Vagina (tissue), 2 donors: ENCODE measurements at regions not wholly inside any gene's neighbourhood (a gene's known extent, or its start where the extent isn't known, plus 50 kb on each side); places are given as distances from the start of the nearest gene placed in this dataset.
"Not testable (repeated sequence)": the region's sequence is repeated elsewhere in the genome, so short reads cannot be mapped to it uniquely, and the experiment has no call there.

Experiments
- DNase-seq, 2 donors: peaks; one replicate each; pipeline ENCODE4 v3.0.0-alpha.2; 2017; ENCODE audit errors: extremely low spot score in 2 of 2
- H3K27ac ChIP-seq: fragments of 200-600 bp; sonication (generic); one replicate; pipeline ENCODE4 v1.5.1; 2019
- H3K27me3 ChIP-seq: fragments of 200-600 bp; sonication (generic); one replicate; pipeline ENCODE4 v1.5.1; 2019
- H3K36me3 ChIP-seq, 2 donors: fragments of 200-600 bp; sonication (generic); one replicate each; pipeline ENCODE4 v1.5.1; 2017 to 2019
- H3K4me1 ChIP-seq: fragments of 200-600 bp; sonication (generic); one replicate; pipeline ENCODE4 v1.5.1; 2019
- H3K4me3 ChIP-seq, 2 donors: fragments of 200-600 bp; sonication (generic); 1 replicate in 1 of 2; 2 replicates in 1 of 2; pipeline ENCODE4 v1.5.1; 2016 to 2019
- H3K9me3 ChIP-seq: fragments of 200-600 bp; sonication (generic); one replicate; pipeline ENCODE4 v1.5.1; 2019
- POLR2A ChIP-seq, 2 donors: fragments of 450-650 bp; IDR thresholded peaks; one replicate each; pipeline ENCODE4 v1.6.1; 2017; ENCODE audit warnings: antibody characterized with exemption in 2 of 2, mild to moderate bottlenecking in 2 of 2, moderate library complexity in 2 of 2
- POLR2AphosphoS5 ChIP-seq, 2 donors: sonication (generic); formaldehyde crosslinking; IDR thresholded peaks; one replicate each; pipeline ENCODE4 v1.9.0; 2017; ENCODE audit warnings: antibody characterized with exemption in 2 of 2, mild to moderate bottlenecking in 2 of 2, low read depth in 1 of 2; ENCODE audit not compliant: insufficient read depth in 1 of 2
- intact Hi-C: fragments of 100-400 bp; cut with DNase I; formaldehyde crosslinking; loops from one replicate; pipeline ENCODE4 v1.15.1; 2023
- TF ChIP-seq, protein P1 (sequence below), 3 experiments: fragments of 450-650 bp in 2 of 3; fragments of 200-600 bp in 1 of 3; sonication (generic) in 1 of 3; IDR thresholded peaks; one replicate each; pipeline ENCODE4 v1.5.1; 2017 to 2019; ENCODE audit warnings: antibody characterized with exemption in 3 of 3, mild to moderate bottlenecking in 2 of 3, moderate library complexity in 2 of 3

DNA sequence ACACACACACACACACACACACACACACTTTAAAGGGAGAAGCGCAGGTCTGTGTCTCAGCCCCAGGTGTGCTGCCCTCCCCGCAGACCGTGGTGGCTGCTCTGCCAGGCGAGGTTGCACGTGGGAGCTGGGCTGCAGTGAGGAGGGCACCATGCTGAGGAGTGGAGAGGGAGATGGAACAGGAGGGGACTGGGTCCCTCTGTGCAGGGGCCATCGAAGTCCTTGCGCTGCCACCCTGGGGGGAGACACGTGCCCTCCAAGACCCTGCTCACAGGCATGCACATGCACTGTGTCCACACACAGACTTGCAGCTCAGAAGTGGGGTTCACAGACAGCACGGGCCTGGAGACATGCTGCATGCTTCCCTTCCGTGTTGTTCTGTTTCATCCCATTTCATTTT is 65.5 kb upstream of the HGFAC start:
- intact Hi-C loops, result no loop called here
- Histone ChIP-seq H3K9me3 (no peaks in the 10 kb centered on the region), H3K27me3 (no peaks in the 10 kb centered on the region), H3K36me3 (no peaks in the 10 kb centered on the region), H3K27ac (no peak overlapping the region), H3K4me3 (no peak overlapping the region), H3K4me1 (peaks cover 10% of the 10 kb centered on the region)
- DNase-seq, result no peak
- no peak for TF ChIP-seq POLR2AphosphoS5 (IDR thresholded peaks at IDR 0.05; ENCODE audit: insufficient read depth in 1 of 2, low read depth in 1 of 2)
- TF ChIP-seq POLR2A (IDR thresholded peaks at IDR 0.05), result no peak
- TF ChIP-seq, protein P1, sequence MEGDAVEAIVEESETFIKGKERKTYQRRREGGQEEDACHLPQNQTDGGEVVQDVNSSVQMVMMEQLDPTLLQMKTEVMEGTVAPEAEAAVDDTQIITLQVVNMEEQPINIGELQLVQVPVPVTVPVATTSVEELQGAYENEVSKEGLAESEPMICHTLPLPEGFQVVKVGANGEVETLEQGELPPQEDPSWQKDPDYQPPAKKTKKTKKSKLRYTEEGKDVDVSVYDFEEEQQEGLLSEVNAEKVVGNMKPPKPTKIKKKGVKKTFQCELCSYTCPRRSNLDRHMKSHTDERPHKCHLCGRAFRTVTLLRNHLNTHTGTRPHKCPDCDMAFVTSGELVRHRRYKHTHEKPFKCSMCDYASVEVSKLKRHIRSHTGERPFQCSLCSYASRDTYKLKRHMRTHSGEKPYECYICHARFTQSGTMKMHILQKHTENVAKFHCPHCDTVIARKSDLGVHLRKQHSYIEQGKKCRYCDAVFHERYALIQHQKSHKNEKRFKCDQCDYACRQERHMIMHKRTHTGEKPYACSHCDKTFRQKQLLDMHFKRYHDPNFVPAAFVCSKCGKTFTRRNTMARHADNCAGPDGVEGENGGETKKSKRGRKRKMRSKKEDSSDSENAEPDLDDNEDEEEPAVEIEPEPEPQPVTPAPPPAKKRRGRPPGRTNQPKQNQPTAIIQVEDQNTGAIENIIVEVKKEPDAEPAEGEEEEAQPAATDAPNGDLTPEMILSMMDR (IDR thresholded peaks at IDR 0.05), result no peak

DNA sequence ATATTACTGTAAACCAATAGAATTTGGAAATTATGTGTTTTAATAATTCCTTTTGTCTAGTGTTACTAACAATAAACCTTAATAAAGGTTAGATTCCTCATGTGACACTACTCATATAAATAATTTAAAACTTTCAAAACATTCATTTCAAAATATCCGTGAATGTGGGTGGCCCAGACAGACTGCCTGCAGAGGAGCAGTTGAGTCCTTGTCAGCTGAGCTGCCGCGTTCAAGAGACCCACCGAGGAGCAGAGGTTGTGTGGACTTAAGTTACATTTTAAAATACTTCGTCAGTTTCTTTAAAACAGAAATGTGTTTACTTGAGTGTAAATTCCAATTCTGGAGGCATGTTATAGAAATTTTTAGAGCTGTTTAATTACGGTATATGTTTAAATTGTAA is 64.2 kb upstream of the HGFAC start:
- Histone ChIP-seq H3K36me3 (no peaks in the 10 kb centered on the region), H3K4me3 (no peak overlapping the region), H3K27me3 (no peaks in the 10 kb centered on the region), H3K4me1 (no peaks in the 10 kb centered on the region), H3K27ac (no peak overlapping the region), H3K9me3 (no peaks in the 10 kb centered on the region)
- TF ChIP-seq, protein P1 (IDR thresholded peaks at IDR 0.05), result no peak
- TF ChIP-seq POLR2AphosphoS5 (IDR thresholded peaks at IDR 0.05; ENCODE audit: insufficient read depth in 1 of 2, low read depth in 1 of 2) (no peak), POLR2A (IDR thresholded peaks at IDR 0.05) (no peak)
- no peak for DNase-seq
- intact Hi-C loops, result no loop called here

DNA sequence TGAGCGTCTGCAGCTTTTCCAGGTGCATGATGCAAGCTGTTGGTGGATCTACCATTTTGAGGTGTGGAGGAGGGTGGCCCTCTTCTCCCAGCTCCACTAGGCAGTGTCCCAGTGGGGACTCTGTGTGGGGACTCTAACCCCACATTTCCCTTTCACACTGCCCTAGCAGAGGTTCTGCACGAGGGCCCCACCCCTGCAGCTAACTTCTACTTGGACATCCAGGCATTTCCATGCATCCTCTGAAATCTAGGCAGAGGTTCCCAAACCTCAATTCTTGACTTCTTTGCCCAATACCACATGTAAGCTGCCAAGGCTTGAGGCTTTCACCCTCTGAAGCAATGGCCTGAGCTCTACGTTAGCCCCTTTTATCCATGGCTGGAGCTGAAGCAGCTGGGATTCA is 61.4 kb upstream of the HGFAC start:
- H3K36me3 ChIP-seq, H3K4me1 ChIP-seq, H3K27me3 ChIP-seq, H3K9me3 ChIP-seq, DNase-seq, H3K4me3 ChIP-seq, intact Hi-C loops, H3K27ac ChIP-seq: not testable (repeated sequence)

DNA sequence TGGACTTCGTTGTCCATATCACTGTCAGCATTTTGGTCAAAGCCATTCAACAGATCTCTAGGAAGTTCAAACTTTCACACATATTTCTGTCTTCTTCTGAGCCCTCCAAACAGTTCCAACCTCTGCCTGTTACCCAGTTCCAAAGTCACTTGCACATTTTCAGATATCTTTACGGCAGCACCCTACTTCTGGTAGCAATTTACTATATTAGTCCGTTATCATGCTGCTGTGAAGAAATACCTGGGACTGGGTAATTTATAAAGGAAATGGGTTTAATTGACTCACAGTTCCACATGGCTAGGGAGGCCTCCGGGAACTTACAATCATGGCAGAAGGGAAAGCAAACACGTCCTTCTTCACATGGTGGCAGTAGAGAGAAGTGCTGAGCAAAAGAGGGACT is 60.6 kb upstream of the HGFAC start:
- intact Hi-C loops, H3K27ac ChIP-seq, H3K36me3 ChIP-seq, H3K4me3 ChIP-seq, DNase-seq, H3K27me3 ChIP-seq, H3K9me3 ChIP-seq: not testable (repeated sequence)
- H3K4me1 ChIP-seq, result peaks cover 12% of the 10 kb centered on the region

DNA sequence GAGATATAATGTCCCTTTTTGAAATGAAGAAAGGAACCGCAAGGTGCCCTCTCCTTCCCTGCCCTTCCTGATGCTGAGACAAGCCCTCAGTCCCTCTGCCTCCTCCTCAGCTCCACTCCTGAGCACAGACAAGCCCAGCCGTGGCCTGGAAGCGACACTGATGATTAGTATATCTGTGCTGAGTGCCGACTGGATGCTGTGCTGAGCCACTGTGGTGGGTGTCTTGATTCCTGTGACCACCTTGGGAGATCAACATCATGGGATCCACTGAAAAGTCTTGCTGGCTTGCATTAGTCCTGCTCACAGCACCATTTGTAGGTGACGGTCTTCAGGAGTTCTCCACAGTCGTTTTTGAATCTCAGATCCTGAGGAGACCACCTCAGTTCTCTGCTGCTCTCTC is 59.5 kb upstream of the HGFAC start:
- H3K27ac ChIP-seq, result no peak overlapping the region
- no peaks in the 10 kb centered on the region for H3K27me3 ChIP-seq
- no peak overlapping the region for H3K4me3 ChIP-seq
- H3K9me3 ChIP-seq, result no peaks in the 10 kb centered on the region
- DNase-seq, result peak; percentile 22 to 62
- H3K36me3 ChIP-seq, result no peaks in the 10 kb centered on the region
- intact Hi-C loops, result no loop called here
- TF ChIP-seq POLR2AphosphoS5 (IDR thresholded peaks at IDR 0.05; ENCODE audit: insufficient read depth in 1 of 2, low read depth in 1 of 2) (no peak), POLR2A (IDR thresholded peaks at IDR 0.05) (no peak)
- TF ChIP-seq, protein P1 (IDR thresholded peaks at IDR 0.05), result no peak
- peaks cover 16% of the 10 kb centered on the region for H3K4me1 ChIP-seq

DNA sequence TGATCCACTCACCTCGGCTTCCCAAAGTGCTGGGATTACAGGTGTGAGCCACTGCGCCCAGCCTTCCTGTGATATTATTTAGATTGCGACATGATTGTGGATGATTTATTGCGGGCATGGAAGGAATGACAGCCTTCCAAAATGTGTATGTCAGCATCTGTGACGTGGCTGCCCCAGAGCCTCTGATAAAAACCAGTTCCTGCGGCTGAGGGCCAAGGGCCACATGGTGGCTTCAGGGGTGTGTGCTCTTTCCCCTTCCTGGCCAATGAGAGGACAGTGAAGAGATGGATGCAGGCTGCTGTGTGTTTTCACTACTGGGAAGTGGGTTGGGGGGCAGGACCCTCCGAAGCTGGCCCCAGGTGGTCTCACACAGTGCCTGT is 57.4 kb upstream of the HGFAC start:
- H3K27me3 ChIP-seq, result no peaks in the 10 kb centered on the region
- peak in 1 of 2 donors; percentile 42 for TF ChIP-seq POLR2AphosphoS5 (IDR thresholded peaks at IDR 0.05; ENCODE audit: insufficient read depth in 1 of 2, low read depth in 1 of 2)
- no peak for TF ChIP-seq POLR2A (IDR thresholded peaks at IDR 0.05)
- TF ChIP-seq, protein P1 (IDR thresholded peaks at IDR 0.05), result no peak
- intact Hi-C loops, result no loop called here
- DNase-seq, result no peak
- H3K4me3 ChIP-seq, result peak overlapping the region; percentile 6 to 42
- H3K9me3 ChIP-seq, result no peaks in the 10 kb centered on the region
- H3K4me1 ChIP-seq, result peaks cover 36% of the 10 kb centered on the region
- H3K36me3 ChIP-seq, result no peaks in the 10 kb centered on the region
- H3K27ac ChIP-seq, result peak overlapping the region; percentile 87
